ENCODE measurements at regions not wholly inside any gene's neighbourhood (a gene's known extent, or its start where the extent isn't known, plus 50 kb on each side); places are given as distances from the start of the nearest gene placed in this dataset.

- DNase-seq (ENCODE audit: low spot score): no peak
Observed at GRCh38 chr5:143730112-143730801, 81.7 kb upstream of the HMHB1 start.

DNA sequence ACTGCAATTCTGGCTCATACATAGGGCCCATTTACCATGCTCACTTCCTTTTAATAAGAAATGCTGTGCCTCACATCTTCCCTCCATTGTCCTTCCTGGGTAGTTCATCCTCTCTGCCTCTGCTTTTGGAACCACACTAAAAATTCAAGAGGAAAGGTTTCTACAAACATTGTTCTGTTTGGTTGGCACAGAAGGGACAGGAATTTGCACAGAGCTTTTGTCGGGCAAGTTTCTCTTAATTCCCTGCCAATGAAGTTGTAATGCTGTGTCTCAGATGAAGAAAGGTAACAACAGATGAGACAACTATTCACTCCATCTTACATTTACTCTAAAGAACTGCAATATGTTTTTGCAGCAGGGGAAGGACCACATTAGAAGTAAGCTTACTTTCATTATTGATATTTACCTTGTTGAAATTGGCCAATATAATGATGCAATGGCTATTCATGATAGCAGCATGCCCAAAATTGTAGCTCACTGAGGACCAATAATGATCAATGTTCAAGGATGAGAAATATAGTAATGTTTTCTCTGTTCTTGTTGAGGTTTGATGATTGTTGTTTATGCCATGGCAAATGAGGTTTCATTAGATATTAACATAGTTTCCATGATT, 82.5 kb upstream of the HMHB1 start:
- no peak for DNase-seq (ENCODE audit: low spot score)

DNA sequence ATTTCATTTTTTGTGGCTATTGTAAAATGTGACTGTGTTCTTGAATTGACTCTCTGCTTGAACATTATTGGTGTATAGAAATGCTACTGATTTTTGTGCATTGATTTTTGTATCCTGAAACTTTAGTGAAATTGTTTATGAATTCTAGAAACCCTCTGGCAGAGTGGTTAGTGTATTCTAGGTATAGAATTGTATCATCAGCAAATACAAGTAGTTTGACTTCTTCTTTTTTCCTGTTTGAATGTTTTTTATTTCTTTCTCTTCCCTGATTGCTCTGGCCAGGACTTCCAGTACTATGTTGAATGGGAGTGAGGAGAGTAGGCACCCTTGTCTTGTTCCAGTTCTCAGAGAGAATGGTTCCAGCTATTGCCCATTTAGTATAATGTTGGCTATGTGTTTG, 88.8 kb upstream of the HMHB1 start:
- no peak for DNase-seq (ENCODE audit: low spot score)

- DNase-seq (ENCODE audit: low spot score): no peak
Observed at GRCh38 chr5:143721925-143722324, 90.0 kb upstream of the HMHB1 start.

- DNase-seq (ENCODE audit: low spot score): no peak
Observed at GRCh38 chr5:143720689-143721088, 91.3 kb upstream of the HMHB1 start.

- peak; percentile 28 for DNase-seq (ENCODE audit: low spot score)
Observed at GRCh38 chr5:143717400-143717799, 94.6 kb upstream of the HMHB1 start.

DNA sequence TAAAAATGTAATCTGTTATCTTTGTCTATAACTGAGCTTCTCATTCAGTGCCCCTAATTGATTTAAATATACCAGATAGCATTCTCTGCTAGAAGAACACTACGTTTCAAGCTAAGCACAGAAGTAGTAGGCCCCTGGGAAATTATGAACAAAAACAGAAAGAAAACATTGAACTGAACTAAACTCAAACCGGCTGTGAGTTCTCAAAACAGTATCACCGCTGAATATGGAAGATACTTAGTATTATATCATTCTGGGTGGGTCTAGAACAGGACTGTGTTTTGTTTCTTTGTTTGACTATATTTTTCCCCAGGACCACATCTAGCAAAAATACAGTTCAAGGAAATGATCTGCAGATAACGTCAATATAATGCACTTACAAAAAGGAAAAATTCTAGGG, 95.1 kb upstream of the HMHB1 start:
- no peak for DNase-seq (ENCODE audit: low spot score)

- no peak for DNase-seq (ENCODE audit: low spot score)
Observed at GRCh38 chr5:143715616-143716015, 96.3 kb upstream of the HMHB1 start.

DNA sequence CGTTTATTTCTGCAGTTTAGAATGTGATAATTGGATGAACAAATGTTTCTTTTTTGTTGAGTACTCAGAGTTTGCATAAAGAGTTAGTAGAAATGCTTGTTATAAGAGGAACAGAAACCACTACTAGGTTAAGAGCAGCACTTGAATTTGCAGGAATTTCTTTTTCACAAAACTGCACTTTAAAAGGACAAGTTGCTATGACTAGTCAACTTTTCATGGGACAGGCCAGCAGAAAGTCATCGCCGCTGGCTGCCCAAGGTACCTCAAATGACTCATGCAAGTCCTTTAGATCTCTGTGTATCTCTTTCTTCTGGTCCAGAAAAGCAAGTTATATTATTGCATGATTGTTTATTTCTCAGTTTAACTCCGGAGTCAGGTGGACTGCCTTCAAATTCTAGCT, 97.3 kb upstream of the HMHB1 start:
- peak; percentile 65 for DNase-seq (ENCODE audit: low spot score)

DNA sequence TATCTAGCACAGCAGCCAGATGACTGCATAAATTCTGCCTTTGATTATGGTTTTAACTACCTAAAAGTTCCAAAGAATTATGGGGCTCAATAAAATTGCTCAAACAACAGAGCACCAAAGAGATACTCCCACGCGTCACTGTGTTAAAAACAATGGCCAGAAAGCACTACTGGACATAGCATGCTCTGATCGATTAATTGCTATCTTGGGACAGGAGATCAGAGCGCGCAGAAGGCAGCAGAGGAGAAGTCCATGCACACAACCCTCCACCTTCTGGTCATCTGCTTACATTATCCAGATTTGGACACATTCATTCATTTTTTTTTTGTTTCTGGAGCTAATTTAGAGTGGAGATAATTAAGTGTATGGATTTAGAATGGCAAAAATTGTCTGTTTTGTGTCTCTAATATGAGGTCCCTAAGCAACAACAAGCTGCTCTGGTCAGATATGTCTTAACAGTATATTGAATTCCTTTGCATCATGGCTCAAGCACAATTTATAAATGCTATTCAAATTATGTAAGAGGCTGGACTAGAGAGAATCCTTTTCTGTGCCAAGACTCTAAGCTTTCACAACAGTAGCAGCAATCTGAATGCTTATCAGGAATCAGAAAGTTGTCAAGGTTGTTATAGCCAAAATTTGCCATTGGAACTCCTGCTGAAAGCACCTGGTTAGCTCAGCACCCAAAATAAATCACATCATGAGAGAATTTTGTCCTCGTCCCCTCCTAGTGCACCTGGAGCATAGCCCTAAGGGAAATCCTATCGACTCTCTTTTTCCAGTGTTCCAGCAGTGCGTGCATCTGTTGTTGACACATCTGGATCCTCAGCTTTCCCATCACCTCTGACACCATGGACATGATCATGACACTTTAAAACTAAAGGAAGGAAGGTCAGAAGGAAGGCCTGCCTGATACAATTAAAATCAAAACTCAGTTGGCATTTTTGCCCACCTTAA, 98.6 kb upstream of the HMHB1 start:
- no peak for DNase-seq (ENCODE audit: low spot score)

DNA sequence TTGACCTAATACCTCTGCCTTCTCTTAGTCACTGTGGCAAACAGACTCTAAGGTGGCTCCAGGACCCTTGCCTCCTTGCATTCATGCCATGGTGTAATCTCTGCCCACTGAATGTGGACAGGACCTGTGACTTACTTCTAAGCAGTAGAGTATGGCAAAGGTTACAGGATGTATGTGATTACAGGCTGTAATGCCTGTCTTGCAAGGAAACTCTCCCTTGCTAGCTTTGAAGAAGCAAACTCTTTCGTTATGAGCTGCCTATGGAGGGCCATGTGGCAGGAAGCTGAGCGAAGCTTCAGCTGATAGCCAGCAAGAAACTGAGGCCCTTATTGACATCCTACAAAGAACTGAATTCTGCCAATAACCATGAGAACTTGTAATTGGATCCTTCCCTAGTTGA, 103.3 kb upstream of the HMHB1 start:
- DNase-seq (ENCODE audit: low spot score): no peak

- no peak for DNase-seq (ENCODE audit: low spot score)
Observed at GRCh38 chr5:143707806-143708205, 104.2 kb upstream of the HMHB1 start.

DNA sequence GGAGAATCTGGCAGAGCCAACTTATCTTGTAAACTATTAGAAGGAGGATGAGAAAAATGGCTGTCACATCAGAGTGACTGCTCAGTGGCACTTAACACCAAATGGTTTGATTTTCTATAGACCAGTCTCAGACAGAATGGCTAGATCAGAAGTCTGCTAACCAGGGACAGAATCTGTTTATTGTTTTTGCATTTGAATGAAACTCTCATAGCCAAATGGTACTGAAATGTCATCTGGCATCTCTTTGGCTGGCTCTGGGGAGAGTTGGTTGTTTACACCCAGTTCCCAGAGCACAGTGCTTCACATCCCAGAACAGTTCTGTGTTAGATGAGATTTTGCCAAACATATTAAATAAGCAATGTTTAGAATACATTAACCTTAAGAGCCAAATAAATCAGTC, 106.6 kb upstream of the HMHB1 start:
- DNase-seq (ENCODE audit: low spot score): no peak

- no peak for DNase-seq (ENCODE audit: low spot score)
Observed at GRCh38 chr5:143703659-143704058, 108.3 kb upstream of the HMHB1 start.

GRCh38 chr5:143701493-143701892, 110.5 kb upstream of the HMHB1 start:
- DNase-seq (ENCODE audit: low spot score): peak; percentile 85

- DNase-seq (ENCODE audit: low spot score): no peak
Observed at GRCh38 chr5:143700994-143701393, 111.0 kb upstream of the HMHB1 start.

DNA sequence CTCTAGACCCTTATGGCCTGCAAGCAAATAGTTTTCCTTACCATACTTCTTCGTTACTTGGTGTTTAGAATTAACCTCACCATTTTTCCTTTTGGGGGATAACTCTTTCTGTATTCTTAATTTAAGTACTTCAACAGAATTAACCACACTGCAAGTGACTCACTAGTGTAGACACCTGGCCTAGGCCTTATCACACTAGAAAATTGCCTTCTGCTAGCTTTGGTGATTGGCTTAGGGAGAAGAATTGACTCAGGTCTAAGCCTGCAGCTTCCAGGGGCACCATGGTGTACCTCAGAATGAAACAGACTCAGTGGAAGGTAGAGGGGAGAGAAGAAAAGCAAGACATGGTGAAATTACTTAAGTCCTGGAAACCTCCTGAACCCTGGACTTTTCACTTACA, 112.8 kb upstream of the HMHB1 start:
- DNase-seq (ENCODE audit: low spot score): no peak

- DNase-seq (ENCODE audit: low spot score): no peak
Observed at GRCh38 chr5:143698574-143698973, 113.4 kb upstream of the HMHB1 start.

DNA sequence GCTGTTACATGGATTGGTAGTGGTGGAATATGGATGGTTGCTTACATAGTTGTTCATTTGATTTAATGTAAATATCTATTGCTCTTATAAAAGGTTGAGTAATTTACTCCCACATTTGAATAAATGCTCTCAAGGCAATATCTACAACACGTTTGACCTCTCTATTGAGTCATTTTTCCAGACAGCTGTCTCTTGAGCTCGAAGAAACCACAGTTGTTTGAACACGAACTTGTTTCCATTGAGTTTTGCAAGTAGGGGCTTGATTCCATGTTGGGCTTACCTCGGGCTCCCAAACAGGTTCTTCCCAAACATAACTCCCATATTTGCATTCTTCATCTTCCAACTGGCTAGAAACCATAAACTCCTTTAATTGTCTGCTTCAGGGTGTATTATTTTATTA, 115.0 kb upstream of the HMHB1 start:
- no peak for DNase-seq (ENCODE audit: low spot score)

DNA sequence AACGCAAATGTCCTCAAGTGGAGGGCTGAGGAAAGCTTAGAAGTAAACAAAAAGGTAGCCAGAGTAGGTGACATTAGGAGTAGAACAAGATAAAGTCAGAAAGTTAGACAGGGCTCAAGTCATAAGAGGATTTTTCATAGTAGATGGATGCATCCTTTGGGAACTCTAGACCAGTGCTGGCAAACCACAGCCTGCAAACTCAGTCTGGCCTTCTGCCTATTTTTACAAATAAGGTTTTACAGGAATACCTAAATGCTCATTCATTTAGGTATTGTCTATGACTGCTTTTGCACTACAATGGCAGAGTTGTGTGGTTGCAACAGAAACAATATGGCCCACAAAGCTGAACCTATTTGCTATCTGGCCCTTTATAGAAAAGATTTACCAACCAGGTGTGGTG, 116.0 kb upstream of the HMHB1 start:
- no peak for DNase-seq (ENCODE audit: low spot score)

- DNase-seq (ENCODE audit: low spot score): no peak
Observed at GRCh38 chr5:143695244-143695864, 116.6 kb upstream of the HMHB1 start.

DNA sequence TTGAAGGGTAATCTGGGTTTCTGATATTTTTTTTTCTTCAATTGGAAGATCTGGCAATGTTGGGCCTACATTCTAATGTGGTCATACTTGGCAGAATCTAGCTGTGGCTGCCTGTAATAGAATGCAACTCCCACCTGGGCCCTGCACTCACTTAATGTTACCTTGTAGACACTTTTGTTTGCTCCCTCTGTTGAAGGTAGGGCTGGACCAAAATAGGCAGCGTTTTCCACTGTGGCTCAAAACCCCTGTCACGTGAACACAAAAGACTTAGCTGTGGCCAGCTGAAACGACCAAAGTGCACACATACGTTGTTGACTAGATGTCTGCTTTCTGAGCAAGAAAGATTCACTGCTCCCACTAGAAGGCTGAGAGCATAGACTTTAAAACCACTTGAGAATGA, 117.6 kb upstream of the HMHB1 start:
- DNase-seq (ENCODE audit: low spot score): no peak

All from H4 (cell line).